ENCODE measurements at regions not wholly inside any gene's neighbourhood (a gene's known extent, or its start where the extent isn't known, plus 50 kb on each side); places are given as distances from the start of the nearest gene placed in this dataset.
"Not testable (repeated sequence)": the region's sequence is repeated elsewhere in the genome, so short reads cannot be mapped to it uniquely, and the experiment has no call there.

DNA sequence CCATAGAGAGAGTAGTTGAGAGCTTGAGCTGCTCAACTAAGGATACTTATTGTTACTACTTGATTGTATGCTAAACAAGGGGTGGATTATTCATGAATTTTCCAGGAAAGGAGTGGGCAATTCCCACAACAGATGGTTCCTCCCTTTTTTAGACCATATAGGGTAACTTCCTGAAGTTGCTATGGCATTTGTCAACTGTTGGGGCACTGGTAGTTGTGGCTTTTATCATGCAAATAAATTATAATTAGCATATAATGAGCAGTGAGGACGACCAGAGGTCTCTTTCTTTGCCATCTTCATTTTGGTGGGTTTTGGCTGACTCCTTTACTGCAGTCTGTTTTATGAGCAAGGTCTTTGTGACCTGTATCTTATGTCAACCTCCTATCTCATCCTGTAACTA, 1403.5 kb upstream of the PABPC4L start:
- DNase-seq (ENCODE audit: low spot score) = no peak

DNA sequence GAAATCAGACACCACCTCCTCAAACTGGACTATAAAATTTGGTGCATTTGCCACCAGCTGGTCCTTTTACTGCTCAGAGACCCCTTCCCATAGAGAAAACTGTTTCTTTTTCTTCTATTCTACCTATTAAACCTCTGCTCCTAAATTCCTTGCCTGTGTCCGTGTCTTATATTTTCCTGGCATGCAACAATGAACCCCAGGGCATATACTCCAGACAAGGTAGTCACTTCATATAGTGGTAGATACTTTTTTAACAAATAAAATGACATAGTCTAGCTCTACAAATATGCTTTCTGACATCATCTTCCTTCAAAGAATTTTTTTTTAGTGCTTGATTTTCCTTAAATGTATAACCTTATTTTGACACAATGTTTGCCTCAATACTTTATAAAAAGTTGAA, 1402.9 kb upstream of the PABPC4L start:
- no peak for DNase-seq (ENCODE audit: low spot score)

DNA sequence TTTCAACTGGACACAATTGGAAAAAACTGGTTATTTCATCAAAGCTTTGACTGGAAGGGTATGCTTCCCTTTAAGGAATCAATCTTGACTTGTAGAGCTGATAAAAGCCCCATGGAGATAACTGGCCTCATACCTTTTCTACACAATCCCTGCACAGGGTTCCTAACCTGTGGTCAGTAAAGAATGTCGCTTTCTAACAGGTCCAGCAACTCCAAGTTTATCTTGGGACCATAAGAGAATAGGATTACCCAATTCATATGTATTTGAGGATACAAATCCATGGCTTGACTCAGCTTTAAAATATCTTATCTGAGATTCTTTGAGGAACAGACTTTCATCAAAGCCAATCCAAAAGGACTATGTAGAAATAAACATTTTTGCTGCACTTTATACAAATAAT, 1399.8 kb upstream of the PABPC4L start:
- no peak for DNase-seq (ENCODE audit: low spot score)

DNA sequence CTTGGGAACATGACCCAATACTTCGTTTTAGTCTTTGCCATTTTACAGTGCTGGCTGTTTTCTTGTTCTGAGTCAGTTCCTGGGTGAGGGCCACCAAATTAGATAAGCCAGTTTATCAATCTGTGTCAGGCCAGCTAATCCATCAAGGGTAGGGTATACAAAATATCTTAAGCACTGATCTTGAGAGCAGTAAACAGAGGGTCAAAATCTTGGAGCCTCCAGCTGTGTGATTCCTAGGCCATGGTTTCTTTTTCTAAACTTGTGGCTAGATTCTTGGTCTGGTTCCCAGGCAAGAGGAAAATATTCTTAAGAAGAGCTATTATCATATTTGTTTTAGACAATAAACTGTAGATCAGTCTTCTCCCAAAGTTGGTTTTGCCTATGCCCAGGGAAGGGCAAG, 1396.6 kb upstream of the PABPC4L start:
- DNase-seq (ENCODE audit: low spot score) = peak; percentile 60

DNA sequence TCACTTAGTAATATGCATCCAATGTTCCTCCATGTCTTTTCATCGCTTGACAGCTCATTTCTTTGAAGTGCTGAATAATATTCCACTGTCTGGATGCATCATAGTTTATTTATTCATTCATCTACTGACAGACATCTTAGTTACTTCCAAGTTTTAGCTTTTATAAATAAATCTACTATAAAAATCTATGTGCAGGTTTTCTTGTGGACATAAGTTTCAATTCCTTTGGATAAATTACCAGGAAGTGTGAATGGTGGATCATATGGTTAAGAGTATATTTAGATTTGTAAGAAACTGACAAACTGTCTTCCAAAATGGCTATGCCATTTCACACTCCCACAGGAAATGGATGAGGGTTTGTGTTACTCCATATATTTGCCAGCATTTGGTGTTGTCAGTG, 1392.9 kb upstream of the PABPC4L start:
- no peak for DNase-seq (ENCODE audit: low spot score)

DNA sequence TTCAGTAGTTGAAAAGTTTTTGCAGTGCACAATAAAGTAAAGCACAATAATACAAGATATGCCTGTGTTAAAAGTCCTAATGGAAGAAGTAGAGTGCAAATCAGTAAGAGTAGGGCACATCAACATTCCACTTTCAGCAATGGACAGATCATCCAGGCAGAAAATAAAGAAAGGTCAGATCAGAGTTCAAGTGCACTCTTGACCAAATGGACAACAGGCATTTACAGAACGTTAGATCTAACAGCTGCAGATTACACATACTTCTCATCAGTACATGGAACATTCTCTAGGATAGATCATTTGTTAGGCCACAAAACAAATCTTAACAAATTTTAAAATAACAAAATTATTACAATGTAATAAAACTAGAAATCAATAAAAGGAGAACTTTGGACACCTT, 1373.5 kb upstream of the PABPC4L start:
- no peak for DNase-seq (ENCODE audit: low spot score)

DNA sequence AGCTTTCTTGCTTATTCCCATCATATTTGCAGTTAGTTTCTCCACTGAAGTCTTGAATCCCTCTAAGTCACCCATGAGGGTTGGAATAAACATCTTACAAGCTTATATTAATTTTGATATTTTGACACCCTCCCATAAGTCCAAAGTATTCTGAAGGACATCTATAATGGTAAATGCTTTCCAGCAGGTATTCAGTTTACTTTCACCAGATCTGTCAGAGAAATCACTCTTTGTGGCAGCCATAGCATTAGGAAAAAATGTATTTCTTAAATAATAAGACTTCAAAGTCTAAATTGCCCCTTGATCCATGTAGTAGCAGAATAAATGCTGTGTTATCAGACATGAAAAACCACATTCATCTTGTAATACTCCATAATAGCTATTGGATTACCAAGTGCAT, 1371.7 kb upstream of the PABPC4L start:
- DNase-seq (ENCODE audit: low spot score) = no peak

DNA sequence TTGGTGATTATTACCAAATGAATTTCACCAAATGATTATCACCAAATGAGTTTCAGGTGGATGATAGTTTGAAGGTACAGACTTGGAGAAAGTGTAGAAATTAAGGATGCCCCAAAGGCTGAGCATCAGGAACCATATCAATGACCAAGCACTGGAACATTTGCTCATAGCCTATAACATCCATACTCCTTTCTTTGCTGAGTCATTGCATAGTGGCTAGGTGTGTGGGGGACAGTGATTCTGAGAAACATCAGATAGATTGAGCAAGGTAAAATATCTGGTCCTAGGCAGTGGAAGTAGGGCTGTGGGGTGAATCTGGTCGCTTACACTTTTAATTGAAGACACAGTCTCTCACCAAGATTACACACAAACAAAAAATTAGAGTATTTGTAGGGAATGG, 1362.5 kb upstream of the PABPC4L start:
- DNase-seq (ENCODE audit: low spot score) = no peak

DNA sequence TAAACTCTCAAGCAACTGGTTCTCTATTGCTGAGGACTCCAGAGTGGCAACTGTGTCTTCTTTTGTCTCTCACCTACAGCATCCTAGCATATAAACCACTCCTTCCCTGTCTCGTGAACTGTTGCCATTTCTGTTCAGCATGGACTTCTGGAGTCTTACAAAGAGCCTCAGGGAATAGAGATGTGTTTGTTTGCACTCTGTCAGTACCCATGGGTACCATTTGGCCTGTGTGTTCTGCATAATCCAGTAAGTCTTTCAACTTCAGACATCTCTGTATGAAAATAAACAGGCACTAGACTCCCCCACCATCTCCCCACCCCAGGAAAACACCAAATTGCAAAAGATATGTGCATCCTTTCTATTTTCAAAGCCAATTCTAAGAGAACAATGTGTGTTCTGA, 1351.6 kb upstream of the PABPC4L start:
- no peak for DNase-seq (ENCODE audit: low spot score)

DNA sequence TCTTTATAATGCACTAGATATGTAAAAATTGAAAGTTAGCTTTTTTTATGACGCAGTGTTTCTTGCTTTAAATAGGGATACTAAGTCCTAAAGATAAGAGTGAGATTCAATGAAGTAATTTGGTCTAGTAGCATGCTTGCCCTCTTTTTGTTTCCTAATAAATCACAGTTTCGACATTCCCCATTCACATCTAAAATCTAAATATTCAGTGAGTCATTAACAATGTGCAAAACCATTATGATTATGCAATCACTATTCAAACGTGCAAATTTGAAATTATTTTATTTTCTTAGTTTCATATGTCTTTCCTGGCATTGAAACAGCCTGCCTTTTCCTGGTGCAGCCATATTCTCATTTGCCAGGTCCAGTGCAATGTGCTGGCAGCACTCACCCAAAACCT, 1350.5 kb upstream of the PABPC4L start:
- no peak for DNase-seq (ENCODE audit: low spot score)

DNA sequence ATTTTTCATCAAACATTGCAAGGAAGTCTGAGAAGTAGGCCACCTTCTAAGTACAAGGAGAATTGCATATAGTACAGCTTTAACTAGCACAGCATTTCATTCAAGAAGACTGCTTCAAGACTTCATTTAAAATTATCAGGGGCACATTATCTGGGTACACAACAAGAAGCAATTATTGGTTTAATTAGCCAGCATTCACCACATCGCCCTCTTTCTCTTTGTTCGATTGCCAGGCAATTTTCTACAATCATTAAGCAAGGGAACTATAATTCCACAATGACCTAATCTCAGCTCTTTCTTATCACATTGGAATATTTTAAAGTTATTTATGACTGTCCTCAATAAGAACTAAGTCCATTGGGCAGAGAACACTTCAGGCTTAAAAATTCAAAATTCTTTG, 1347.1 kb upstream of the PABPC4L start:
- no peak for DNase-seq (ENCODE audit: low spot score)

DNA sequence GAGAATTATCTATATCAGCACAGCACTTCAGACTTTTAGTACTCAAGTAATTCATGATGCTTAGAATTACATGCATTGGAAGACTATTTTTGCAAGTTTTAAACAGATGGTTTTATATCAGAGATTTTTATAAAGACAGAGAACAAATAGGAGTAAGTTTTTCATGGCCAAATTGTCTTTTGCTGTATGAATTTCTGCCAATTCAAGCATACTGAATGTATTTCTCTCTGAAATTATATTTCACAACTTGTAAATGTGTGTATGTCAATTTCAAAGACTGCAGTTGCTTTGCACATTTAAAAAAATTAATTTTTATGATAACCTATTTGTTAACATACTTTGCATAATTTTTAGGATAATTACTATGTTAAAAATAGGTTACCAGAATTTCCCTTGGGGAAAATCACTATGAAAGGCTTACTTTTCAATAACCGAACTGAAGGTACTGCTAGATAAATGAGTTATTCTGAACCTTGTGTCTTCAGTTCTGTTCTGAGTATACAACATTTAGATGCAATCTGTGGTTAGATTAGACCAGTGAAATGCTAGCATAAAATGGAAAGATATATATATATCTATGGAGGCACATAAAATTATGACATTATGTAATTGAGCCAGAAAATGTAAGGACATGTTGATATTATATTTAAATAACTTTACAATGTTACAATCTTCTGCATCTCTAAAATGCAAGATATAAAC, 1344.2 kb upstream of the PABPC4L start:
- no peak for DNase-seq (ENCODE audit: low spot score)

DNA sequence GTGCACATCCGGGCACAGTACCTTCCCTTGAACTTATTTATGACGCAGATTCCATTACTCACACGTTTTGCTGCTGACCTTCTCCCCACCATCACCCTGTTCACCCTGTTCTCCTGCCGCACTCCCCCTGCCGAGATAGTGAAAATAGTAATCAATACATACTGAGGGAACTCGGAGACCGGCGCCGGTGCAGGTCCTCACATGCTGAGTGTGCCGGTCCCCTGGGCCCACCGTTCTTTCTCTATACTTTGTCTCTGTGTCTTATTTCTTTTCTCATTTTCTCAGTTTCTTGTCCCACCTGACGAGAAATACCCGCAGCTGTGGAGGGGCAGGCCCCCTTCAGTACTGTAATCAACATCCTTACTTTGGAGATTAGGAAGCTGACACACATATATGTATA, 1337.1 kb upstream of the PABPC4L start:
- no peak for DNase-seq (ENCODE audit: low spot score)

DNA sequence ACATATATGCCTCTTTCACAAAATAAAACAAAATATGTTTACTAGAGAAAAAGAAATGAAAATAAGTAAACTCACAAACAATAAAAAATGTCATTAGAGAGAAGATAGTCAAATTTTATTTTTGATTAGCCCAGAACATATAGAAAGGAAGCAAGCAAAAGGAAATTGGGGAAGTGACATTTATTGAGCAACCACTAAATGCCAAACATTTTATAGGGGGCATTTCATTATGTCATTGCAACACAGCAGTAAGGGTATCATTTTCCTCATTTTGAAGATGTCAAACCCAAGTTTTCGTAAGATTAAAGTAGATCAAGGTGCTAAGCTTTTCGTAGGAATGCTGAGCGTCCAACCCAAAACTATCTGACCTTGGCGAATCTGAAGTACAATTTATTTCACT, 1331.5 kb upstream of the PABPC4L start:
- DNase-seq (ENCODE audit: low spot score) = no peak

DNA sequence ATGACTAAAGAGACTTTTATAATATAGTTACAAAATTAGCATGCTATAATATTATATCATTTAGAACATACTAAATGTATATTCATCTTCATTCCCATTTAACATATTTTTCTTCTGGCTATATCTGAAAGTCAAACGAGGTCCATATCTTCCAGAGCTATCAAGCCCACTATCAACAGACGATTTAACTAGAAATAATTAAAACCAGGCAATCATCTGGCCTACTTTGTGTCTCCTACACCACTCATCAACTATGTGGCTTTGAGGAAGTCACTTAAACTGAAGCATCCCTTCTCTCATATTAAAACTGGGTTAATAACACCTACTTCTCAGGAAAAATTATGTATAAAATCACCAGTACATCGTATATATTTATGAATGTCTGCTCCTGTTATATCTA, 1330.5 kb upstream of the PABPC4L start:
- DNase-seq (ENCODE audit: low spot score) = no peak

DNA sequence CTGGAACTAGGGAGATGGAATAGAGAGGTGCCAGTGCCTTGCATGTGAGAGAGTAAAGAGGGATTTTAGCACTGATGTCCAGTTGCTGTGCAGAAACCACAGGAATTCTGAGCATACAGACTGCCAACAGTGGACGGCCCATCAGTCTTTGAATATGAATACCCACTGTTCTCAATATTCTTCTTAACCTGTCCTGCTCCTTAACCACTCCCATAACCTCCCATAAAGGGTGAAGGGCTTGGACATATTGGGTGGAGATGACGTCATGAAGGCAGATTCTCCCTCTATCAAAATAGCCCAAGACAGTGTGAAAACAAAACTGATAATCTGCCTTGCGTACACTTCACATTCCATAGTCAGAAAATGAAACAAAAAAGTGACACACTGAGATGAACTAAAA, 1313.7 kb upstream of the PABPC4L start:
- no peak for DNase-seq (ENCODE audit: low spot score)

DNA sequence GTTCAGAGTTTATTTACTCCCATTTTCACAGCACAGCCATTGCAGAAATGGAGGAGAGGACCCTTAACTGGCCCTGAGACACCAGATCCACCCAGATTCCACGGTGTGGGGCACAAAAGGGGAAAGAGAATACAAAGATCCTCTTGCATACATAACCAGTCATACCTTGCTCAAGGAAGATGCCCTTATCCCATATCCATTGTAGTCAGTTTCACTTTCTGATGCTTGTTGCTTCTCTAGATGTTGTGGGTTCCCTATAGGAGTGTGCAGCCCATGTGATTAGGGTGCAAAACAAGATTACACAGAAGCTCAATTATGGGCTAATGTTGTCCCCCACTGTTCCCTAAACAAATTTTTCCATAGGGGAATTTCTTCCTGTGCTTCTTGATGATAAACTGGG, 1309.0 kb upstream of the PABPC4L start:
- DNase-seq (ENCODE audit: low spot score) = no peak

DNA sequence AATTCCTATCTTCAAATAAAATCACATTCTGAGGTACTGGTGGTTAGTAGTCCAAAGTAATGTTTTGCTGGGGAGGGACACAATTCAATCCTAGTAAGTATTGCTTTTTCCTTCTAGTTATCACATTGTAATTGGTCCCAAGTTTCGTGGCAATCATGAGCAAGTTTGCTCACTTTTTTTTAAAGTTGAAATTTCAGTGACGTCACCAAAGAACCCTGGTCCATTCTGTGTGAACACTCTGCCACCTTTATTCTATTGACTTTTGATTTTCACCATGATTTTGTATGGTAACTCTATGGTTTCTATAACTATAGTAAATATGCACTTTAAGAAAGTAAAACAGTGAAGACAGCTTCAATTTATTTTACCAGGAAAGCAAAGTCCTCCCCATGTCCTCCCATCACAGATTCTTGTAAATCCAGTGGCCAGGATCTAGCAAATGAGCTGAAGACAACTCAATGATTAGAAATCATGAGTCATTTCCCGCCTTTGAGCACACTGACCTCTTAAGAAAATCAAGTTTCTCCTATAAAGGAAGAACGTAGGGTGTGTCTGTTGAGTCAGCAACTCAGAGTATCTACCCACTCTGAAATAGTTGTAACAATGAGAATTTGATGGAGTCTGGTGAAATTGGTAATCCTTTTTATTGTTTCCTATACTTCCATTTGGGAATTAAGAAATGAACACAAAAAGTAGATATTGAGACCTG, 1306.6 kb upstream of the PABPC4L start:
- DNase-seq (ENCODE audit: low spot score) = peak; percentile 85

DNA sequence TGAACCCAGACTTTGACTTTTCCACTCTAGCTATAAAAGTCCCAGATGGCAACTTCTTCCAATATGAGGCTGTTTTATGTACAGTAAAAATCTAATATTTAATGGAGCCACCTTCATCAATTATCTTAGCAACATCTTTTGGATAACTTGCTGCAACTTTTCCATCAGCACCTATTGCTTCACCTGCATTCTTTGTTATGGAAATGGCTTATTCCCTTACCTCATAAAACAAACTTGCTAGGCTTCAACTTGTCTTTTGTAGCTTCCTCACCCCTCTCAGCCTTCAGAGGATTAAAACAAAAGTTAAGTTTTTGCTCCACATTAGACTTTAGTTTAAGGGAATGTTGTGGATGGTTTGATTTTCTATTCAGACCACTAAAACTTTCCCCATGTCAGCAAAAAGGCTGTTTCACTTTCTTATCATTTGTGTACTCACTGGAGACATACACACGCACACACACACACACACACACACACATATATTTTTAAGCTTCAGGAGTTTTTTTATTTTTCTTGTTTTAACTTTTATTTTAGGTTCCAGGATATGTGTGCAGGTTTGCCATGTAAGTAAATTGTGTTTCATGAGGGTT, 1296.1 kb upstream of the PABPC4L start:
- no peak for DNase-seq (ENCODE audit: low spot score)

DNA sequence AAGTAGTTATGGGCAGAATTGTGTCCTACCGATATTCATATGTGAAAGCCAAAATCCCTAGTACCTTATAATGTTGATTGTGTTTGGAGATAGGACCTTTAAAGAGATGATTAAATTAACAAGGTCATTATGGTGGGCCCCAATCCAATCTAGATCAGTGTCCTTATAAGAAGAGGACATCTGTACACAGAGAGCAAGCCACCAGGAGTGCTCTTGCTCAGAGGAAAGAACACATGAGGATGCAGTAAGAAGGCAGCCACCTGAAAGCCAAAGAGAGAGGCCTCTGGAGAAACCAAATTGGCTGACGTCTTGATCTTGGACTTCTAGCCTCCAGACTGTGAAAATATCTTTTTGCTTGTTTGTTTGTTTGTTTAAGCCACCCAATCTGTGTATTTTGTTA, 1290.8 kb upstream of the PABPC4L start:
- DNase-seq (ENCODE audit: low spot score) = no peak

DNA sequence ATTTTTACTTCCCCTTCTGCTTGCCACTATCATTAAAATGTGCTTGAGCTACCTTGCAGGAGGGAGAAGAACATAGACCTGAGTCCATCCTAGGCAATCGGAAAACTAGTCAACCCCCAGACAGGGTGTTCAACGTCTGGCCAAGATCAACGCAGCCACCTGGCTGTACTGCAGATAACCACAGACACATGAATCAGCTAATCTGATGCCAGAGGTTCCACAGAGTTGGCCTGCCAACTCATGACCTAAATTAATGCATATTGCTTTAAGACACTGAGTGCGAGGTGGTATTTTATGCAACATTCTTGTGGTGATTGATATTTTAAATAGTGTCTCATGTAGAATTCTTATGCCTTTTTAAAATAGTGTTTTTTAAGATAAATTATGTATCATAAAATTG, 1283.8 kb upstream of the PABPC4L start:
- DNase-seq (ENCODE audit: low spot score) = no peak

DNA sequence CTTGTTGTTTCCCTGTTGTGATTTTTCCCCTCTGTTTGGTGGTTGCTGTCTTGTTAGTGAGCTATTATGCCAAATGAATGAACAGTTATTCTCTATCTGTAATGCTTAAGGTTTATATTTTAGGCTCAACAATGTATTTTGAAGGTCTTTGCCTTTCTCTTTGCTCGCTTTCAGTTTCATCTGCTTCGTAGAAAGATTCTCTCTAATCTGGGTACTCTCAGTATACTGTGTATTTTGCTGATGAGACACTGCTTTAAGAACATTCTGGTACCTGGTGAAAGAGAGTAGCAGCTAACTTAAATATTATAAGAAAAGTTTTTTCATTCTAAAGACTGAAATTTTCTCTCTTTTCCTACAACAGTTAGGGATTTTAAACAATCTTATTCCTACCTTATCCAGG, 1274.7 kb upstream of the PABPC4L start:
- DNase-seq (ENCODE audit: low spot score) = no peak

DNA sequence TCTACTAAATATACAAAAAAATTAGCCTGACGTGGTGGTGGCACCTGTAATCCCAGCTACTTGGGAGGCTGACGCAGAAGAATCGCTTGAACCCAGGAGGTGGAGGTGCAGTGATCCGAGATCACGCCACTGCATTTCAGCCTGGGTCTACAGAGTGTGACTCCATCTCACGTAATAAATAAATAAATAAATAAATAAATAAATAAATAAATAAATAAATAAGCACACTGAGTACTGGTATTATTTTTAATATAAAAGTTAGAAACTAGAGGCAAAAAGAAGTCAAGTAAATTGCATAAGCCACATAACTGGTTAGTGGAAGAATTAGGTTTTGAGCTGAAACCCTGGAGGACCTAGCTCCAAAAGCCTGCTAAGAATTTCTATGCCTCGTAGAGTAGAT, 1262.7 kb upstream of the PABPC4L start:
- no peak for DNase-seq (ENCODE audit: low spot score)

DNA sequence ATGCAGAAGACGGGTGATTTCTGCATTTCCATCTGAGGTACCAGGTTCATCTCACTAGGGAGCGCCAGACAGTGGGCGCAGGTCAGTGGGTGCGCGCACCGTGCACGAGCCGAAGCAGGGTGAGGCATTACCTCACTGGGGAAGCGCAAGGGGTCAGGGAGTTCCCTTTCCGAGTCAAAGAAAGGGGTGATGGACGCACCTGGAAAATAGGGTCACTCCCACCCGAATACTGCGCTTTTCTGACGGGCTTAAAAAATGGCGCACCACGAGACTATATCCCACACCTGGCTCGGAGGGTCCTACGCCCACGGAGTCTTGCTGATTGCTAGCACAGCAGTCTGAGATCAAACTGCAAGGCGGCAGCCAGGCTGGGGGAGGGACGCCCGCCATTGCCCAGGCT, 1246.0 kb upstream of the PABPC4L start:
- DNase-seq (ENCODE audit: low spot score) = not testable (repeated sequence)
